ENCODE measurements at regions not wholly inside any gene's neighbourhood (a gene's known extent, or its start where the extent isn't known, plus 50 kb on each side); places are given as distances from the start of the nearest gene placed in this dataset.

DNA sequence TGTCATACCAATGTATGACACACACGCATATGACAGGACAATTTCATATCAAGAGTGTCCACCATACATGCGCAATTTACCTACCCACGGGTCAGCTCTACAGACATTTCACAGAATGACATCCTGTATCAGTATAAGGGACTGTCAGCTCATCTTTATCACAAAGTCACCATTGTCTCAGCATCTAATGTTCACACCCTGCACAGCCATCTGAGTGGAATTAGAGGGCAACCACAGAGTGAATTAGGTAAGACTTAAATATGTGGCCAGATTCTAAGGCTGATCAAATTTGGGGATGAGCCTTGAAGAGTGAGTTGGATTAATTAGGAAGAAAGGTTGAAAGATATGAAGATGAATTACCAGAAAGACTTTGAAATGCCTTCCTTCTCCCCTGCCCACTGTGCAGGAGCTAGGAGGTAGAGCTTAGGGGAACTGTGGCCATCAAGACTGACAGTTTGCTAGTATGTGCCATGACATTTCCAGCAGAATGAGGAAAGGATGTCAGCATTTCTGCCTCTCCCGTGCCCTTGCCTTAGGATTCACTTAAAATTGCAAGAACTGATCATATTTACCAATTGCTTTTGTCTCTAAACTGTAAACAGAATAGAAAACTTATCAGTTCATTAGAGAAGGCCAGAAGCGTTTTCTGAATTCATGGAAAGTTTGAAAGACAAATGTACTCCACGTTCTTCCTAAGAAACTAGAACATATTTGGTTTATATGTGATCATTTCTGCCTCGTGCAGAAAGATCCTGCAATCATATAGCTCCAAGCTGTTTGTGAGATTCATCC lies 121.1 kb downstream of the DDX1 start:
- TF ChIP-seq, protein P1, sequence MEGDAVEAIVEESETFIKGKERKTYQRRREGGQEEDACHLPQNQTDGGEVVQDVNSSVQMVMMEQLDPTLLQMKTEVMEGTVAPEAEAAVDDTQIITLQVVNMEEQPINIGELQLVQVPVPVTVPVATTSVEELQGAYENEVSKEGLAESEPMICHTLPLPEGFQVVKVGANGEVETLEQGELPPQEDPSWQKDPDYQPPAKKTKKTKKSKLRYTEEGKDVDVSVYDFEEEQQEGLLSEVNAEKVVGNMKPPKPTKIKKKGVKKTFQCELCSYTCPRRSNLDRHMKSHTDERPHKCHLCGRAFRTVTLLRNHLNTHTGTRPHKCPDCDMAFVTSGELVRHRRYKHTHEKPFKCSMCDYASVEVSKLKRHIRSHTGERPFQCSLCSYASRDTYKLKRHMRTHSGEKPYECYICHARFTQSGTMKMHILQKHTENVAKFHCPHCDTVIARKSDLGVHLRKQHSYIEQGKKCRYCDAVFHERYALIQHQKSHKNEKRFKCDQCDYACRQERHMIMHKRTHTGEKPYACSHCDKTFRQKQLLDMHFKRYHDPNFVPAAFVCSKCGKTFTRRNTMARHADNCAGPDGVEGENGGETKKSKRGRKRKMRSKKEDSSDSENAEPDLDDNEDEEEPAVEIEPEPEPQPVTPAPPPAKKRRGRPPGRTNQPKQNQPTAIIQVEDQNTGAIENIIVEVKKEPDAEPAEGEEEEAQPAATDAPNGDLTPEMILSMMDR (IDR thresholded peaks at IDR 0.05), result no peak
- no peak for TF ChIP-seq POLR2A (IDR thresholded peaks at IDR 0.05)
- no peaks in the 10 kb centered on the region for H3K36me3 ChIP-seq
- no peaks in the 10 kb centered on the region for H3K9me3 ChIP-seq
- no peak for DNase-seq
- H3K27me3 ChIP-seq, result no peaks in the 10 kb centered on the region
- H3K27ac ChIP-seq, result no peak overlapping the region
- intact Hi-C loops (cut with DNase I), result no loop called here
- no peak overlapping the region for H3K4me3 ChIP-seq (replicated peaks in 1 of 3)
- WGBS, 2 donors, result 90 to 92% methylated on average over 7 of the region's 7 CpGs
- H3K4me1 ChIP-seq, result peaks cover 0 to 5% of the 10 kb centered on the region in 2 donors

- TF ChIP-seq POLR2A (IDR thresholded peaks at IDR 0.05), result no peak
- TF ChIP-seq, protein P1 (IDR thresholded peaks at IDR 0.05), result no peak
- H3K27ac ChIP-seq, result no peak overlapping the region
- no peak for DNase-seq
- intact Hi-C loops (cut with DNase I), result no loop called here
- H3K4me1 ChIP-seq, result peaks cover 0 to under 1% of the 10 kb centered on the region in 2 donors
- WGBS, 2 donors, result 90 to 91% methylated on average over 4 of the region's 4 CpGs
- H3K9me3 ChIP-seq, result no peaks in the 10 kb centered on the region
- no peaks in the 10 kb centered on the region for H3K27me3 ChIP-seq
- no peaks in the 10 kb centered on the region for H3K36me3 ChIP-seq
- no peak overlapping the region for H3K4me3 ChIP-seq (replicated peaks in 1 of 3)
Observed at GRCh38 chr2:15713475-15713874, 121.8 kb downstream of the DDX1 start.

- no peak for TF ChIP-seq POLR2A (IDR thresholded peaks at IDR 0.05)
- TF ChIP-seq, protein P1 (IDR thresholded peaks at IDR 0.05), result no peak
- H3K9me3 ChIP-seq, result no peaks in the 10 kb centered on the region
- 84 to 98% methylated on average over 3 to 5 of the region's 5 CpGs for WGBS, 2 donors
- no peak overlapping the region for H3K4me3 ChIP-seq (replicated peaks in 1 of 3)
- DNase-seq, result no peak
- intact Hi-C loops (cut with DNase I), result no loop called here
- no peaks in the 10 kb centered on the region for H3K36me3 ChIP-seq
- no peak overlapping the region for H3K27ac ChIP-seq
- H3K27me3 ChIP-seq, result no peaks in the 10 kb centered on the region
- no peaks in the 10 kb centered on the region for H3K4me1 ChIP-seq
Observed at GRCh38 chr2:15714002-15714401, 122.3 kb downstream of the DDX1 start.

GRCh38 chr2:15714609-15715008 lies 122.9 kb downstream of the DDX1 start:
- no peak for DNase-seq
- Histone ChIP-seq H3K36me3 (no peaks in the 10 kb centered on the region), H3K4me3 (replicated peaks in 1 of 3) (no peak overlapping the region), H3K27ac (no peak overlapping the region), H3K4me1 (no peaks in the 10 kb centered on the region), H3K27me3 (no peaks in the 10 kb centered on the region), H3K9me3 (no peaks in the 10 kb centered on the region)
- WGBS, 2 donors, result 87 to 96% methylated on average over 1 of the region's 1 CpG
- TF ChIP-seq, protein P1 (IDR thresholded peaks at IDR 0.05), result no peak
- TF ChIP-seq POLR2A (IDR thresholded peaks at IDR 0.05), result no peak
- intact Hi-C loops (cut with DNase I), result no loop called here

GRCh38 chr2:15715596-15715995 lies 123.9 kb downstream of the DDX1 start:
- intact Hi-C loops (cut with DNase I), result no loop called here
- TF ChIP-seq, protein P1 (IDR thresholded peaks at IDR 0.05), result no peak
- no peak for TF ChIP-seq POLR2A (IDR thresholded peaks at IDR 0.05)
- 93 to 95% methylated on average over 8 of the region's 8 CpGs for WGBS, 2 donors
- H3K27me3 ChIP-seq, result no peaks in the 10 kb centered on the region
- H3K9me3 ChIP-seq, result no peaks in the 10 kb centered on the region
- no peak for DNase-seq
- H3K27ac ChIP-seq, result no peak overlapping the region
- no peaks in the 10 kb centered on the region for H3K4me1 ChIP-seq
- H3K4me3 ChIP-seq (replicated peaks in 1 of 3), result no peak overlapping the region
- no peaks in the 10 kb centered on the region for H3K36me3 ChIP-seq

Data from thyroid gland (tissue), 4 donors.